Panc1 (cell line): ENCODE measurements at regions not wholly inside any gene's neighbourhood (a gene's known extent, or its start where the extent isn't known, plus 50 kb on each side); places are given as distances from the start of the nearest gene placed in this dataset.

Experiments used
- CTCF ChIP-seq: fragments of 450-650 bp; IDR thresholded peaks from 2 replicates; pipeline ENCODE4 v1.5.1; 2017; ENCODE audit warnings: mild to moderate bottlenecking
- POLR2AphosphoS5 ChIP-seq: IDR thresholded peaks from 2 replicates; pipeline ENCODE4 v1.6.1; 2012; ENCODE audit warnings: mild to moderate bottlenecking, low read depth, low read length, moderate library complexity
- SIN3A ChIP-seq: IDR thresholded peaks from 2 replicates; pipeline ENCODE4 v1.6.1; 2012; ENCODE audit warnings: low read depth, mild to moderate bottlenecking, low read length, moderate library complexity, borderline replicate concordance; ENCODE audit not compliant: insufficient read depth
- TCF7L2 ChIP-seq: IDR thresholded peaks from 2 replicates; pipeline ENCODE4 v1.6.1; 2011; ENCODE audit warnings: mild to moderate bottlenecking, low read depth, low read length, inconsistent platforms
- TF ChIP-seq, protein P1 (sequence below), 2 experiments: IDR thresholded peaks; 2 replicates each; pipeline ENCODE4 v1.6.1; 2011 to 2012; ENCODE audit warnings: low read depth in 2 of 2, control low read depth in 1 of 2, low read length in 1 of 2, mild to moderate bottlenecking in 1 of 2, moderate library complexity in 1 of 2; ENCODE audit not compliant: insufficient read depth in 1 of 2

DNA sequence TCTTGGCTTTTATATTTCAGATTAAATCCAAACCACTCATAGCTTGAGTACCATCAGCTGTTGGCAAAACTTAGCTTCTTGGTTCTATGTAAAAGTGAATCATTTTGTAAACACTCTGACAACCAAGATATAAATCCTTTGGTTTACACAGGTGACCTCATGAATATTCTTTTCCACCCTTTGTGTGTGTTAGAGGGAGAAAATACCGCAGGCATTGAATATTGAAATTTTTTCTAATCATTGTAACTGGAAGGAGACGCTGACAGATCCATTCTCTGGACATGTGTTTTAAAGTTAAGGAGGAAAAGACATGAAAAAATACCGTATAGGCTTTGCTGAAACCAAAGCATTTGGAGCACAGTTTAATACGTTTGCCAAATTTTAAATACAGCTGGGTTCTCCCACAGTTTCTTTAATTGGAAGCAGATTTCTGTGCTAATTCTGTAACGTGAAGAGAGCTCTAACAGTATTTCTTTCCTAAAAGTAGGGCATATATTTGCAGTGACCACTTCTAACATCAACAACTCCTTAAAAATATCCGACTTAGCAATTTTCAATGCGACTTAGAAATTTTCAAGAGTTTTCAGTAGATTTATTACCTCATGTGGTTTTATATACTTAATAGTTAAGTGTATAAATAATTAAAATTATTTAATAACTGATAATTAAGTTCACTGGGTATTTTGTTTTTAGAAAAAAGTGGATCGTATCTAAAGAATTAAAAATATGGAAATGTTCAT is 388.2 kb downstream of the USP25 start:
- TF ChIP-seq CTCF (no peak), SIN3A (no peak), POLR2AphosphoS5 (no peak), TCF7L2 (no peak)
- TF ChIP-seq, protein P1, sequence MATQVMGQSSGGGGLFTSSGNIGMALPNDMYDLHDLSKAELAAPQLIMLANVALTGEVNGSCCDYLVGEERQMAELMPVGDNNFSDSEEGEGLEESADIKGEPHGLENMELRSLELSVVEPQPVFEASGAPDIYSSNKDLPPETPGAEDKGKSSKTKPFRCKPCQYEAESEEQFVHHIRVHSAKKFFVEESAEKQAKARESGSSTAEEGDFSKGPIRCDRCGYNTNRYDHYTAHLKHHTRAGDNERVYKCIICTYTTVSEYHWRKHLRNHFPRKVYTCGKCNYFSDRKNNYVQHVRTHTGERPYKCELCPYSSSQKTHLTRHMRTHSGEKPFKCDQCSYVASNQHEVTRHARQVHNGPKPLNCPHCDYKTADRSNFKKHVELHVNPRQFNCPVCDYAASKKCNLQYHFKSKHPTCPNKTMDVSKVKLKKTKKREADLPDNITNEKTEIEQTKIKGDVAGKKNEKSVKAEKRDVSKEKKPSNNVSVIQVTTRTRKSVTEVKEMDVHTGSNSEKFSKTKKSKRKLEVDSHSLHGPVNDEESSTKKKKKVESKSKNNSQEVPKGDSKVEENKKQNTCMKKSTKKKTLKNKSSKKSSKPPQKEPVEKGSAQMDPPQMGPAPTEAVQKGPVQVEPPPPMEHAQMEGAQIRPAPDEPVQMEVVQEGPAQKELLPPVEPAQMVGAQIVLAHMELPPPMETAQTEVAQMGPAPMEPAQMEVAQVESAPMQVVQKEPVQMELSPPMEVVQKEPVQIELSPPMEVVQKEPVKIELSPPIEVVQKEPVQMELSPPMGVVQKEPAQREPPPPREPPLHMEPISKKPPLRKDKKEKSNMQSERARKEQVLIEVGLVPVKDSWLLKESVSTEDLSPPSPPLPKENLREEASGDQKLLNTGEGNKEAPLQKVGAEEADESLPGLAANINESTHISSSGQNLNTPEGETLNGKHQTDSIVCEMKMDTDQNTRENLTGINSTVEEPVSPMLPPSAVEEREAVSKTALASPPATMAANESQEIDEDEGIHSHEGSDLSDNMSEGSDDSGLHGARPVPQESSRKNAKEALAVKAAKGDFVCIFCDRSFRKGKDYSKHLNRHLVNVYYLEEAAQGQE (IDR thresholded peaks at IDR 0.05; ENCODE audit: insufficient read depth in 1 of 2, low read depth in 2 of 2, low read length in 1 of 2), result no peak
